MCF 10A (cell line): ENCODE measurements at regions not wholly inside any gene's neighbourhood (a gene's known extent, or its start where the extent isn't known, plus 50 kb on each side); places are given as distances from the start of the nearest gene placed in this dataset.

Experiments
- BruUV-seq: library from RNA; stranded (reverse); fragments of 400-500 nt; replicated peaks from 2 replicates; lab custom pipeline; 2021; lab: Mats Ljungman, UMichigan
- CTCF ChIA-PET: fragments of 300-600 bp; sonication (Branson Sonifier 250); formaldehyde crosslinking; extraction: SDS; loops from one replicate; lab custom pipeline; 2021; ENCODE audit warnings: antibody characterized with exemption, inconsistent platforms; lab: Yijun Ruan, JAX
- POLR2A ChIA-PET: fragments of 300-600, 350-650 bp; sonication (Branson Sonifier 250); formaldehyde crosslinking; extraction: SDS; loops from one replicate; lab custom pipeline; 2020; ENCODE audit warnings: antibody characterized with exemption, inconsistent platforms; lab: Yijun Ruan, JAX
- DNase-seq: peaks from one replicate; pipeline ENCODE4 v3.0.0-alpha.2; 2018; ENCODE audit not compliant: unreplicated experiment
- H3K27ac Mint-ChIP-seq: one replicate; pipeline ENCODE4 v1.8.0; 2022; ENCODE audit warnings: mild to moderate bottlenecking, low read depth, mixed read lengths; ENCODE audit not compliant: unreplicated experiment
- H3K27me3 Mint-ChIP-seq: one replicate; pipeline ENCODE4 v1.8.0; 2022; ENCODE audit warnings: mixed read lengths; ENCODE audit not compliant: insufficient read depth, unreplicated experiment
- H3K36me3 Mint-ChIP-seq: one replicate; pipeline ENCODE4 v1.8.0; 2022; ENCODE audit warnings: mild to moderate bottlenecking, moderate library complexity, mixed read lengths; ENCODE audit not compliant: insufficient read depth, unreplicated experiment
- H3K4me1 Mint-ChIP-seq: one replicate; pipeline ENCODE4 v1.8.0; 2022; ENCODE audit warnings: mixed read lengths; ENCODE audit not compliant: insufficient read depth, unreplicated experiment
- H3K4me3 Mint-ChIP-seq: one replicate; pipeline ENCODE4 v1.8.0; 2022; ENCODE audit warnings: mild to moderate bottlenecking, moderate library complexity, mixed read lengths; ENCODE audit not compliant: unreplicated experiment
- H3K9me3 Mint-ChIP-seq: one replicate; pipeline ENCODE4 v1.8.0; 2022; ENCODE audit warnings: mixed read lengths; ENCODE audit not compliant: unreplicated experiment
- intact Hi-C: fragments of 100-400 bp; cut with micrococcal nuclease; formaldehyde crosslinking; loops from 2 replicates; pipeline ENCODE4 v1.14.1; 2022
- TF ChIP-seq, protein P1 (sequence below): fragments of 200-600 bp; IDR thresholded peaks from one replicate; pipeline ENCODE4 v1.8.0; 2022; ENCODE audit warnings: antibody characterized with exemption, mild to moderate bottlenecking; ENCODE audit not compliant: unreplicated experiment

DNA sequence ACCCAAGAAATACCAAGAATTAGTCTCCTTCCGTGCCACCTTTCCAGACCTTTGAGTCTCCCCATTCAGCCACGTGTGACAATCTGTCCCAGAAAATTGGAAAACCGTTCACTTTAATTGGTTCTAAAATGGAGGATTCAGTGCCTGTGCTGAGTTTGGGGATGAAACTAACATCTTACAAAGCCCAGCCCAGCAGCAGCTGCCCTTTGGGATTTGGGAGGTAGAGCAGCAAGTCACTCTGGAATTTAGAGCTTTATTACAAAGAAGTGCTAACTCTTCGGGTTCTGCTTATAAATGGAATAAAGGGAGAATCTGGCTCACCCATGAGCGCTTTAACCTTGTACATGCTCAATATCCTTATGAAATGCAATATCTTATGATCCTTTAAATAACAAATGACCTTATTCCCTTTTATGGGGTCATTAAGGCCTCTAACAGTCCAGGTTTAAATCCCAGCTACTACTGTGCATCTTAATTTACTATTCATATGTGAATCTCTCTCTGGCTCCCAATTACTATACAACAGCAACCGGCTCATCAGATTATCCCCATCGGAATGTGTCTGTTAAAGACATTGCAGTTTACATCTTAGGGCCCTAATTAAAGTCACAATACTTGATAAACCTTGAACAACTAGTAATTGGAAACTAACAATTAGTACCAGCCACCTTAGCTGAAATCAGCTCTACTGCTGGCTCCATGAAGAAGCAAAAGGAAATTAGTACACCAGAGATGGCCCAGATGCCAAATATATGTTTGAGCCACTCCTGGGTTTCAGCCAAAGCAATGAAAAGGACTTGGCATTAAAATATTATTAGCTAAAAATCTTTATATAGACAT is 271.8 kb upstream of the SMARCA2 start:
- Mint-ChIP-seq H3K4me3 (no peak overlapping the region), H3K36me3 (no peaks in the 10 kb centered on the region), H3K27ac (no peak overlapping the region), H3K27me3 (no peaks in the 10 kb centered on the region), H3K9me3 (no peaks in the 10 kb centered on the region), H3K4me1 (no peaks in the 10 kb centered on the region)
- TF ChIP-seq, protein P1, sequence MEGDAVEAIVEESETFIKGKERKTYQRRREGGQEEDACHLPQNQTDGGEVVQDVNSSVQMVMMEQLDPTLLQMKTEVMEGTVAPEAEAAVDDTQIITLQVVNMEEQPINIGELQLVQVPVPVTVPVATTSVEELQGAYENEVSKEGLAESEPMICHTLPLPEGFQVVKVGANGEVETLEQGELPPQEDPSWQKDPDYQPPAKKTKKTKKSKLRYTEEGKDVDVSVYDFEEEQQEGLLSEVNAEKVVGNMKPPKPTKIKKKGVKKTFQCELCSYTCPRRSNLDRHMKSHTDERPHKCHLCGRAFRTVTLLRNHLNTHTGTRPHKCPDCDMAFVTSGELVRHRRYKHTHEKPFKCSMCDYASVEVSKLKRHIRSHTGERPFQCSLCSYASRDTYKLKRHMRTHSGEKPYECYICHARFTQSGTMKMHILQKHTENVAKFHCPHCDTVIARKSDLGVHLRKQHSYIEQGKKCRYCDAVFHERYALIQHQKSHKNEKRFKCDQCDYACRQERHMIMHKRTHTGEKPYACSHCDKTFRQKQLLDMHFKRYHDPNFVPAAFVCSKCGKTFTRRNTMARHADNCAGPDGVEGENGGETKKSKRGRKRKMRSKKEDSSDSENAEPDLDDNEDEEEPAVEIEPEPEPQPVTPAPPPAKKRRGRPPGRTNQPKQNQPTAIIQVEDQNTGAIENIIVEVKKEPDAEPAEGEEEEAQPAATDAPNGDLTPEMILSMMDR: no peak
- DNase-seq: no peak
- intact Hi-C loops: no loop called here
- ChIA-PET CTCF (interaction anchor here (0.6 to 3.6 kb wide), 3 partner anchors 11 to 144 kb away, joined by 3 to 22 read pairs (median 3); no protein-coding TSS in a partner anchor), POLR2A (interaction anchor here (0.5 to 0.6 kb wide), 2 partner anchors 106 to 123 kb away, joined by 3 read pairs; no protein-coding TSS in a partner anchor)
- BruUV-seq: no TSS peak

DNA sequence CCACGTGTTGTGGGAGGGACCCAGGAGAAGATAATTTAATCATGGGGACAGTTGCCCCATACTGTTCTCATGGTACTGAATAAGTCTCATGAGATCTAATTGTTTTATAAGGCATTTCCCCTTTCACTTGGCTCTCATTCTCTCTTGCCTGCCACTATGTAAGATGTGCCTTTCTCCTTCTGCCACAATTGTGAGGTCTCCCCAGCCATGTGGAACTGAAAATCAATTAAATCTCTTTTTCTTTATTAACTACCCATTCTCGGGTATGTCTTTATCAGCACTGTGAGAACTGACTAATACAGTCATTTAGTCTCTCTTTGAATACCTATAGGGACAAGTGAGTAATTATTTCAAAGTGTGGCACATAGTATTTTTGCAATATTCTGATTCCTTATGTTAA is 269.2 kb upstream of the SMARCA2 start:
- DNase-seq: no peak
- H3K9me3 Mint-ChIP-seq: peaks cover 6% of the 10 kb centered on the region
- BruUV-seq: no TSS peak
- H3K4me1 Mint-ChIP-seq: no peaks in the 10 kb centered on the region
- H3K27ac Mint-ChIP-seq: no peak overlapping the region
- intact Hi-C loops: no loop called here
- ChIA-PET POLR2A (no interaction called here), CTCF (interaction anchor here (0.8 to 3.6 kb wide), 5 partner anchors 11 to 736 kb away, joined by 3 to 22 read pairs (median 3); no protein-coding TSS in a partner anchor)
- H3K4me3 Mint-ChIP-seq: no peak overlapping the region
- no peaks in the 10 kb centered on the region for H3K36me3 Mint-ChIP-seq
- TF ChIP-seq, protein P1: no peak
- peaks cover 8% of the 10 kb centered on the region for H3K27me3 Mint-ChIP-seq

DNA sequence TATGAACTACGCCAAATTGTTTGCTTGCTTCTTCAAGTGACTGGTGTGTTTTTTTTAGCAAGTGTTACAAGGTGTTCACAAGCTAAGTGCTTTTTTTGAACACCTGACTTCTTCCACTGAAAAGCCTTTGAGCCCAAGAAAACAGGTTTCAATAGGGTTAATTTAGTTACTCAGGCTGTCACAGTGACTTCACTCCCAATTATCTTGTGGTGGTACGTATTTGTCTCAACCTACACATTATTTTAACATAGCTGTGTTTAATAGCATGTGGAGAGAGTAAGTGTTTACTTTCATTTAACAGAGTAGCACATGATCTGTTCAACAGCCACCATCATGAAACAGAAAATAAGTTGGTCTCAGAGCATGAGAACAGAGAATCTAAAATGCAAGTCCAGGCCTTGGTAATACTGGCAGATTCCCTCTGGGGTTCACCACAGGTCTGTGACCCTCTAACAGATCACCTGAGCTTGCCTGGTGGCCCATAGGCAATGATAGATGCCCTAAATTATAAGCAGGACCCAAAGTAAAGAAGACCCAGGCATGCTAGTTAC is 267.7 kb upstream of the SMARCA2 start:
- CTCF ChIA-PET: interaction anchor here (1.2 to 2.0 kb wide), 2 partner anchors 14 to 15 kb away, joined by 5 to 9 read pairs; no protein-coding TSS in a partner anchor
- no peak for DNase-seq
- POLR2A ChIA-PET: no interaction called here
- TF ChIP-seq, protein P1: no peak
- Mint-ChIP-seq H3K9me3 (peaks cover 12% of the 10 kb centered on the region), H3K27me3 (peaks cover 11% of the 10 kb centered on the region), H3K4me3 (no peak overlapping the region), H3K4me1 (no peaks in the 10 kb centered on the region), H3K36me3 (no peaks in the 10 kb centered on the region), H3K27ac (no peak overlapping the region)
- intact Hi-C loops: no loop called here
- BruUV-seq: no TSS peak

- Mint-ChIP-seq H3K36me3 (no peaks in the 10 kb centered on the region), H3K4me3 (no peak overlapping the region), H3K27me3 (peaks cover 11% of the 10 kb centered on the region), H3K27ac (no peak overlapping the region), H3K9me3 (peaks cover 16% of the 10 kb centered on the region), H3K4me1 (no peaks in the 10 kb centered on the region)
- DNase-seq: no peak
- ChIA-PET POLR2A (no interaction called here), CTCF (interaction anchor here (2.0 kb wide), 1 partner anchor 15 kb away, joined by 9 read pairs; no protein-coding TSS in a partner anchor)
- TF ChIP-seq, protein P1: no peak
- intact Hi-C loops: no loop called here
- no TSS peak for BruUV-seq
Measured at GRCh38 chr9:1748407-1748806, 266.7 kb upstream of the SMARCA2 start.
